ENCODE measurements at regions not wholly inside any gene's neighbourhood (a gene's known extent, or its start where the extent isn't known, plus 50 kb on each side); places are given as distances from the start of the nearest gene placed in this dataset.
"Not testable (repeated sequence)": the region's sequence is repeated elsewhere in the genome, so short reads cannot be mapped to it uniquely, and the experiment has no call there.

DNA sequence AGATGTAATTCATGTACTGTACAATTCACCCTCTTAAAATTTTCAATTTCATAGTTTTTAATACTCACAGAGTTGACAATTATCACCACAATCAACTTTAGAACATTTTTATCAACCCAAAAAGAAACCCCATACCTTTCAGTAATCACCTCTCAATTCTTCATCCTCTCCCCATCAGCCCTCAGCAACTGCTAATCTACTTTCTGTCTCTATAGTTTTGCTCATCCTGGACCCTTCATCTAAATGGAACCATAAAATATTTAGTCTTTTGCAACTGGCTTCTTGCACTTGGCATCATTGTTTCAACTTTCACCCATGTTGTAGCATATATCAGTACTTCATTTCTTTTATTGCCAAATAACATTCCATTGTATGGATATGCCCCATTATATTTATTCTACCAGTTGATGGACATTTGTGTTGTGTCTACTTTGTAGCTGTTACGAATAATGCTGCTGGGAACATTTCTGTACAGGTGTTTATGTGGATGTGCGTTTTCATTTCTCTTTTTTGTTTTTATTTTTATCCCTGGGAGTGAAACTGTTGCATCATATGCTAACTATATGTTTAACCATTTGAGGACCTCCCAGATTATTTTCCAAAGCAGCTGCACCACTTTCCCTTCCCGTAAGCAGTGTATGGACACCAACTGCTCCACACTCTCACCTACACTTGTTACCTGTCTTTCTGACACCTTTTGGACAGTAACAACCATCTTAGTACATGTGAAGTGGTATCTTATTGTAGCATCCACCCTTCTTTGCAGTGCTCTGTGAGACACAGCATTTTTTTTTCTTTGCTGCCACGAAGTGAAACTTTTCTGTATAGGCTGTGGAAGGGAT is 65.4 kb upstream of the APBB1IP start:
- no peak overlapping the region for H3K9ac ChIP-seq (ENCODE audit: low read length in 5 of 5)
- no peaks in the 10 kb centered on the region for H3K9me3 ChIP-seq (ENCODE audit: control insufficient read depth in 5 of 5, low read length in 5 of 5)
- no peaks in the 10 kb centered on the region for H3K27me3 ChIP-seq (ENCODE audit: control insufficient read depth in 5 of 5, insufficient read depth in 4 of 5, low read length in 5 of 5)
- no peaks in the 10 kb centered on the region for H3K36me3 ChIP-seq (ENCODE audit: control insufficient read depth in 5 of 5, insufficient read depth in 5 of 5, low read length in 5 of 5)
- H3K27ac ChIP-seq (ENCODE audit: low read depth, low read length), result no peak overlapping the region
- H3K4me3 ChIP-seq (ENCODE audit: low read depth in 1 of 5, low read length in 5 of 5), result no peak overlapping the region
- peaks cover 0 to 5% (median 0%) of the 10 kb centered on the region in 5 donors for H3K4me1 ChIP-seq (ENCODE audit: control insufficient read depth in 5 of 5, insufficient read depth in 5 of 5, low read length in 5 of 5)

DNA sequence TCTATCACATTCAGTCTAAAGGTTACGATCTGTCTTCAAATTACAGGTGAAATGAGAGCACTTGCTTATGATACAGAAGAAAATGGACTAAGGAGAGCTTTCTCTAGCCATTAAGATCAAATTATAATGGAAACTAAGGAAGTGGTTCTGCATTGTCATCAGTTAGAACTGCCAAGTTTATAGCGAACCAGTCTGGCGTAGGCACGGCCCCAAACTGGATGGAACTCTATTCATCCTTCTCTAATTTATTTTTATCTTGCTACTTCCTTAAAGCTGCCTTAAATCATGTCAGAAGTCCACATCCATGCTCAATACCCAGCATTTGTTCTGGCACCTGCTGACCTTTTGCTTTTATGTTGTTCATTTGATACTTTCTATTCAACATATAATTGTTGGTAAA is 63.7 kb upstream of the APBB1IP start:
- no peak overlapping the region for H3K27ac ChIP-seq (ENCODE audit: low read depth, low read length)
- peaks cover 0 to 11% (median 9%) of the 10 kb centered on the region in 5 donors for H3K4me1 ChIP-seq (ENCODE audit: control insufficient read depth in 5 of 5, insufficient read depth in 5 of 5, low read length in 5 of 5)
- H3K9me3 ChIP-seq (ENCODE audit: control insufficient read depth in 5 of 5, low read length in 5 of 5), result no peaks in the 10 kb centered on the region
- no peaks in the 10 kb centered on the region for H3K36me3 ChIP-seq (ENCODE audit: control insufficient read depth in 5 of 5, insufficient read depth in 5 of 5, low read length in 5 of 5)
- no peaks in the 10 kb centered on the region for H3K27me3 ChIP-seq (ENCODE audit: control insufficient read depth in 5 of 5, insufficient read depth in 4 of 5, low read length in 5 of 5)
- no peak overlapping the region for H3K9ac ChIP-seq (ENCODE audit: low read length in 5 of 5)
- no peak overlapping the region for H3K4me3 ChIP-seq (ENCODE audit: low read depth in 1 of 5, low read length in 5 of 5)

DNA sequence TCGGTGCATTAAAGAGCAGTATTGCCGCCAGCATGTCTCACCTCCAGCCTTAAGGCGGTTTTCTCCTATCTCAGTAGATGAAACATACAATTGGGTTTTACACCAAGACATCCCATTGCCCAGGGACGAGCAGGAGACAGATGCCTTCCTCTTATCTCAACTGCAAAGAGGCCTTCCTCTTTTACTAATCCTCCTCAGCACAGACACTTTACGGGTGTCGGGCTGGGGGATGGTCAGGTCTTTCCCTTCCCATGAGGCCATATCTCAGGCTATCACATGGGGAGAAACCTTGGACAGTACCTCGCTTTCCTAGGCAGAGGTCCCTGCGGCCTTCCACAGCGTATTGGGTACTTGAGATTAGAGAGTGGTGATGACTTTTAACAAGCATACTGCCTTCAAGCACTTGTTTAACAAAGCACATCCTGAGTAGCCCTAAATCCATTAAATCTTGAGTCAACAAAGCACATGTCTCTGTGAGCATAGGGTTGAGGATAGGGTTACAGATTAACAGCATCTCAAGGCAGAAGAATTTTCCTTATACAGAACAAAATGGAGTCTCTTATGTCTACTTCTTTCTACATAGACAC is 60.8 kb upstream of the APBB1IP start:
- H3K9ac ChIP-seq (ENCODE audit: low read length in 5 of 5); H3K27ac ChIP-seq (ENCODE audit: low read depth, low read length); H3K4me3 ChIP-seq (ENCODE audit: low read depth in 1 of 5, low read length in 5 of 5); H3K27me3 ChIP-seq (ENCODE audit: control insufficient read depth in 5 of 5, insufficient read depth in 4 of 5, low read length in 5 of 5); H3K9me3 ChIP-seq (ENCODE audit: control insufficient read depth in 5 of 5, low read length in 5 of 5); H3K36me3 ChIP-seq (ENCODE audit: control insufficient read depth in 5 of 5, insufficient read depth in 5 of 5, low read length in 5 of 5): not testable (repeated sequence)
- H3K4me1 ChIP-seq (ENCODE audit: control insufficient read depth in 5 of 5, insufficient read depth in 5 of 5, low read length in 5 of 5), result peaks cover 0 to 14% (median 13%) of the 10 kb centered on the region in 5 donors

DNA sequence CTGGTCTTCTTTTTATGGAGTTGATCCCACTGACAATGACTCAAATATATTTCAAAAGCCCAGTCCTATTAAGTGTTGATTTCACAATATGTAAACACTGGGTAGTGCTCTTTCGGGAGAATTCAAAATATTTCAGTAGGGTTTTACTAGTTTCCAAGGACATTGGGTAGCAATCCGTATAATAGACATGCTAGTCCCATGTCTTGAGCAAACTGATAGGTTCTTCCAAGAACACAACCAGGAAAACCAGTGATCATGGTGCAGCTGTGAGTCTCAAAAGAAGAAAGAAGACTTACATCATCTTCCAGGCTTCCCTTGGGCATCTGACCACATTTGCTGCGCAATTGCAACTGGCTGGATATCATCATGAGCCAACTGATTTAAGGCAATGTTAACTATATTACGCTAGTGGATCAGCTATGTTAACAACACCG is 59.3 kb upstream of the APBB1IP start:
- no peaks in the 10 kb centered on the region for H3K9me3 ChIP-seq (ENCODE audit: control insufficient read depth in 5 of 5, low read length in 5 of 5)
- H3K36me3 ChIP-seq (ENCODE audit: control insufficient read depth in 5 of 5, insufficient read depth in 5 of 5, low read length in 5 of 5), result no peaks in the 10 kb centered on the region
- H3K9ac ChIP-seq (ENCODE audit: low read length in 5 of 5), result no peak overlapping the region
- peaks cover 0 to 14% (median 7%) of the 10 kb centered on the region in 5 donors for H3K4me1 ChIP-seq (ENCODE audit: control insufficient read depth in 5 of 5, insufficient read depth in 5 of 5, low read length in 5 of 5)
- peak overlapping the region; percentile 45 for H3K27ac ChIP-seq (ENCODE audit: low read depth, low read length)
- H3K27me3 ChIP-seq (ENCODE audit: control insufficient read depth in 5 of 5, insufficient read depth in 4 of 5, low read length in 5 of 5), result no peaks in the 10 kb centered on the region
- no peak overlapping the region for H3K4me3 ChIP-seq (ENCODE audit: low read depth in 1 of 5, low read length in 5 of 5)

DNA sequence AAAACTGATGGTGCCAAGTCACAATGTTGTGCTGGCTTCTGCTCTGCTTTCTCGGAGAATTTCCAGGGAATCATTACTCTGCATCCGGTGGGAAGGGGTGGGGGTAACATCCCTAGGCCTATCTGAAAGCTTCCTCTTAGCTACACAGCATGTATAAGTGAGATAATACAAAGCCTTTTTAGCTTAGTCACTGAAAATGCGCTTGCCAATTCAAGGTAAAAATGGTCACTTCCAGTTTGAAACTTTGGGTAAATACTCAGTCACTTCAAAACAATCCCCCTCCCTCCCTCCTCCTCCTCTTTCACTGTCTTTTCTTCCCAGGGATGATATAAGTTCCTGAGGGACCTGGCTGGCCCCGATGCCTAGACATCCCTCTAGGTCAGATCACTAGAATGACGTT is 57.3 kb upstream of the APBB1IP start:
- Histone ChIP-seq H3K27ac (ENCODE audit: low read depth, low read length) (no peak overlapping the region), H3K9ac (ENCODE audit: low read length in 5 of 5) (no peak overlapping the region), H3K36me3 (ENCODE audit: control insufficient read depth in 5 of 5, insufficient read depth in 5 of 5, low read length in 5 of 5) (no peaks in the 10 kb centered on the region), H3K4me3 (ENCODE audit: low read depth in 1 of 5, low read length in 5 of 5) (no peak overlapping the region), H3K4me1 (ENCODE audit: control insufficient read depth in 5 of 5, insufficient read depth in 5 of 5, low read length in 5 of 5) (peaks cover 0 to 14% (median 7%) of the 10 kb centered on the region in 5 donors), H3K27me3 (ENCODE audit: control insufficient read depth in 5 of 5, insufficient read depth in 4 of 5, low read length in 5 of 5) (no peaks in the 10 kb centered on the region), H3K9me3 (ENCODE audit: control insufficient read depth in 5 of 5, low read length in 5 of 5) (no peaks in the 10 kb centered on the region)

DNA sequence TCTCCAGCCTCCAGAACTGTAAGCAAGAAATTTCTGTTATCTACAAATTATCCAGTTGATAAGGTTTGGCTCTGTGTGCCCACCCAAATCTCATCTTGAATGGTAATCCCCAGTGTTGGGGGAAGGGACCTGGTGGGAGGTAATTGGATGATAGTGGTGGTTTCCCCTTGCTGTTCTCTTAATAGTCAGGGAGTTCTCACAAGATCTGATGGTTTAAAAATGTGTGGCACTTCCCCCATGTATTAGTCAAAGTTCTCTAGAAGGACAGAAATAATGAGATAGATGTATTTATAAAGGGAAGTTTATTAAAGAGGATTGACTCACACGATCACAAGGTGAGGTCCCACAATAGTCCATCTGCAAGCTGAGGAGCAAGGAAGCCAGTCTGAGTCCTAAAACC is 56.2 kb upstream of the APBB1IP start:
- H3K4me3 ChIP-seq (ENCODE audit: low read depth in 1 of 5, low read length in 5 of 5), result no peak overlapping the region
- H3K27me3 ChIP-seq (ENCODE audit: control insufficient read depth in 5 of 5, insufficient read depth in 4 of 5, low read length in 5 of 5), result no peaks in the 10 kb centered on the region
- H3K9ac ChIP-seq (ENCODE audit: low read length in 5 of 5), result no peak overlapping the region
- H3K4me1 ChIP-seq (ENCODE audit: control insufficient read depth in 5 of 5, insufficient read depth in 5 of 5, low read length in 5 of 5), result peaks cover 0 to 14% (median 7%) of the 10 kb centered on the region in 5 donors
- no peaks in the 10 kb centered on the region for H3K36me3 ChIP-seq (ENCODE audit: control insufficient read depth in 5 of 5, insufficient read depth in 5 of 5, low read length in 5 of 5)
- H3K9me3 ChIP-seq (ENCODE audit: control insufficient read depth in 5 of 5, low read length in 5 of 5), result no peaks in the 10 kb centered on the region
- H3K27ac ChIP-seq (ENCODE audit: low read depth, low read length), result no peak overlapping the region

DNA sequence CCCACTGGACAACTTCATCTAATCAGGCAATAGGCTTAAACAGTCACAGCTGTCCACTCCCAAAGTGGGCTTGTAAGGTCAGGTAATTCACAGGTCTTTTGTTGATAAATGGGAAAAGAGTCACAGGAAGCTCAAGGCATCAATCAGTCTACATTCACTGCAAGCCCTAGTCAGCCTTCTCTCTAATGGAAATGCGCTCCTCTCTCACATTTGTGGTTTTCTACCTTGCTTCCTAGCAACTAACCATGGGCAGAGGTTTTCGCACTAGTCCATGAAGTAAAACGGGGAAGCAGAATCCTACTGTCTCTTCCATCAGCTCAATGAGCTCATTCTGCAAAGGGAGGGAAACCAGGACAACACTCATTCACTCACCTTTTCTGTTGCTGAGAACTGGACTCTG is 53.5 kb upstream of the APBB1IP start:
- peaks cover 0 to 2% (median 2%) of the 10 kb centered on the region in 5 donors for H3K4me1 ChIP-seq (ENCODE audit: control insufficient read depth in 5 of 5, insufficient read depth in 5 of 5, low read length in 5 of 5)
- no peak overlapping the region for H3K4me3 ChIP-seq (ENCODE audit: low read depth in 1 of 5, low read length in 5 of 5)
- H3K27ac ChIP-seq (ENCODE audit: low read depth, low read length), result no peak overlapping the region
- H3K36me3 ChIP-seq (ENCODE audit: control insufficient read depth in 5 of 5, insufficient read depth in 5 of 5, low read length in 5 of 5), result no peaks in the 10 kb centered on the region
- H3K9ac ChIP-seq (ENCODE audit: low read length in 5 of 5), result no peak overlapping the region
- no peaks in the 10 kb centered on the region for H3K27me3 ChIP-seq (ENCODE audit: control insufficient read depth in 5 of 5, insufficient read depth in 4 of 5, low read length in 5 of 5)
- H3K9me3 ChIP-seq (ENCODE audit: control insufficient read depth in 5 of 5, low read length in 5 of 5), result peaks cover 0 to 4% (median 0%) of the 10 kb centered on the region in 5 donors

DNA sequence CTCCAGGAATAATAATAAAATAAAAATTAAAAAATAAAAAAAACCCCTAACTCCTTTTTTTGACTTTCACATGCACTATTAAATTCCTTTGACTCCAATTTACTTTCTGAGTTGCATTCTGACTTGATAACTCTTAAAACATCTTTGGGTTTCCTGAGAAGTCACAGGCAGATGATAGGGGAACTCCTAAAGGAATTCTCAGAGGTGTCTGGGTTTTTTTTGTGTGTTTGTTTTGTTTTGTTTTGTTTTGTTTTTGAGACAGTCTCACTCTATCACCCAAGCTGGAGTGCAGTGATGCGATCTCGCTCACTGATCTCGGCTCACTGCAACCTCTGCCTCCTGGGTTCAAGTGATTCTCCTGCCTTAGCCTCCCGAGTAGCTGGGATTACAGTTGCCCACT is 52.7 kb upstream of the APBB1IP start:
- H3K4me3 ChIP-seq (ENCODE audit: low read depth in 1 of 5, low read length in 5 of 5), result no peak overlapping the region
- H3K36me3 ChIP-seq (ENCODE audit: control insufficient read depth in 5 of 5, insufficient read depth in 5 of 5, low read length in 5 of 5), result no peaks in the 10 kb centered on the region
- peaks cover 0 to 5% (median 0%) of the 10 kb centered on the region in 5 donors for H3K9me3 ChIP-seq (ENCODE audit: control insufficient read depth in 5 of 5, low read length in 5 of 5)
- peaks cover 0 to 2% (median 0%) of the 10 kb centered on the region in 5 donors for H3K4me1 ChIP-seq (ENCODE audit: control insufficient read depth in 5 of 5, insufficient read depth in 5 of 5, low read length in 5 of 5)
- H3K27ac ChIP-seq (ENCODE audit: low read depth, low read length), result no peak overlapping the region
- H3K27me3 ChIP-seq (ENCODE audit: control insufficient read depth in 5 of 5, insufficient read depth in 4 of 5, low read length in 5 of 5), result no peaks in the 10 kb centered on the region
- H3K9ac ChIP-seq (ENCODE audit: low read length in 5 of 5), result no peak overlapping the region

DNA sequence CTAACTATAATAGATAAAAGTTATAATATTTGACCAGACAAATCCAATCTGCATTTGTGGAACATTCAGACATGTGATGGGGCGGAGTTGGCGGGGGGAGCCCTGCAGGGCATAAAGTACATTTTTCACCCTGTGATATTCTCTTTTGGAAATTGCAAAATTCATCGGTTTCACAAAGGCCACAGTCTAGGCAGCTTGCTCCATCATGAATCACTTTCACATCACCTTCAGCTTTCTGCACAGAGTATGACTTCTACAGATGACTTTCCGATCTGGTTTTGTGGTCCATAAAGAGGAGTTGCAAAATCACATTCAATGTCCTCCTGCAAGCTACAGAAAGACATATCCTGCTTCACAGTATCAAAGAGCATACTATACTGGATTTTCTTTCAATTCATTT is 51.4 kb upstream of the APBB1IP start:
- no peak overlapping the region for H3K27ac ChIP-seq (ENCODE audit: low read depth, low read length)
- H3K9me3 ChIP-seq (ENCODE audit: control insufficient read depth in 5 of 5, low read length in 5 of 5), result peaks cover 0 to 5% (median 0%) of the 10 kb centered on the region in 5 donors
- peaks cover 0 to under 1% (median 0%) of the 10 kb centered on the region in 5 donors for H3K27me3 ChIP-seq (ENCODE audit: control insufficient read depth in 5 of 5, insufficient read depth in 4 of 5, low read length in 5 of 5)
- H3K4me3 ChIP-seq (ENCODE audit: low read depth in 1 of 5, low read length in 5 of 5), result no peak overlapping the region
- no peaks in the 10 kb centered on the region for H3K36me3 ChIP-seq (ENCODE audit: control insufficient read depth in 5 of 5, insufficient read depth in 5 of 5, low read length in 5 of 5)
- H3K4me1 ChIP-seq (ENCODE audit: control insufficient read depth in 5 of 5, insufficient read depth in 5 of 5, low read length in 5 of 5), result peaks cover 0 to 3% (median 1%) of the 10 kb centered on the region in 5 donors
- H3K9ac ChIP-seq (ENCODE audit: low read length in 5 of 5), result no peak overlapping the region
